Fibroblast of skin of scalp (primary cell): ENCODE measurements at regions not wholly inside any gene's neighbourhood (a gene's known extent, or its start where the extent isn't known, plus 50 kb on each side); places are given as distances from the start of the nearest gene placed in this dataset.

Source experiments
- DNase-seq: peaks from one replicate; pipeline ENCODE4 v3.0.0-alpha.2; 2013

GRCh38 chr14:51516706-51517395, 134.9 kb upstream of the FRMD6 start:
- peak; percentile 57 for DNase-seq

- DNase-seq, result no peak
Measured at GRCh38 chr14:51518280-51518679, 133.4 kb upstream of the FRMD6 start.

DNA sequence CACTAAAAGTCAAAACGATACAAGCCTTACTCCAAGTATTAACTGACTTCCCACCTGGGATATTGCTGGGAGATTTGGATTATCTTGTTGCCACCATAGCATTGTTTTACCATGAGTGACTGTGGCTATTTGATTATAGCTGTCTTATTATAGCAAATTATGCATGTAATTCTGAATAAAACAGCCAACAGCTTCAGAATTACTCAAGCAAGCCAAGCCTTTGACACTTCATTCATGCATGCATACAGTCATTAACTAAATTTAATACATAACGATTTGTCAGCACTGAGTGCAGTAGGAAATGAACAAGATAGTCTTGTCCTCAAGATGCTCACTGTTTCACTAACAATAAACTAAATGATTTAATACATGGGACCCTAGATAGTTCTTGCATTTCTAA, 133.0 kb upstream of the FRMD6 start:
- DNase-seq, result no peak

DNA sequence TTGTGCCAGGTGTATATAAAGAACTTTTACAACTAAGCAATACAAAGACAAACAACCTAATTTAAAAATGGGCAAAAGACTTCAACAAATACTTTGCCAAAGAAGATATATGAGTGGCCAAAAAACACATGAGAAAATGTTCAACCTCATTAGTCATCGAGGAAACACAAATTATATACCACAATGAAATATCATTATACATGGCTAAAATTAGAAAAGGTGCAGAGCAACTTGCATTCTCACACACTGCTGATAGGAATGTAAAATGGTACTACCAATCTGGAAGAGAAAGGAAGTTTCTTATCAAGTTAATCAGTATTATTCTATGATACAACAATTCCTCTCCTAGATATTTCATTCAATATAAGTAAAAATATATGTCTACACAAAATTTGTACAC, 131.6 kb upstream of the FRMD6 start:
- DNase-seq, result peak; percentile 67

DNA sequence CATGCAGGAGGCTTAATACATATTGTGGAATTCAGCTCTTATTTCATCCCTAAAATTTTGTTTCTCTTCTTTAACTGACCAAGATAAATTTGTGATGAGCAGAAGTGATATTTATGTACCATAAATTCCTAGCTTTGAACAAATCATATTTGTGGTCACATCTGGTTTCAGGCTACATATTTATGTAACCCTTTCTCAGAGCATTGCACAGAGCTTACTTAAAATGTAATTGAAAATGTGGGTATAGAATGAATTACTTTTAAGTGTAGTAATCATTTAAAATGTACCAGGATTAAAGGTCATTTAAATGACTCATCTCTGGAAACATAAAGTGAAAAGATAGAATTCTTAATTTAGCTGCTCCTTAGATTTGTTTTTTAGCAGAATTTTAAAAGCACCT, 129.9 kb upstream of the FRMD6 start:
- DNase-seq, result peak; percentile 96

GRCh38 chr14:51523243-51523642, 128.5 kb upstream of the FRMD6 start:
- DNase-seq, result no peak

DNA sequence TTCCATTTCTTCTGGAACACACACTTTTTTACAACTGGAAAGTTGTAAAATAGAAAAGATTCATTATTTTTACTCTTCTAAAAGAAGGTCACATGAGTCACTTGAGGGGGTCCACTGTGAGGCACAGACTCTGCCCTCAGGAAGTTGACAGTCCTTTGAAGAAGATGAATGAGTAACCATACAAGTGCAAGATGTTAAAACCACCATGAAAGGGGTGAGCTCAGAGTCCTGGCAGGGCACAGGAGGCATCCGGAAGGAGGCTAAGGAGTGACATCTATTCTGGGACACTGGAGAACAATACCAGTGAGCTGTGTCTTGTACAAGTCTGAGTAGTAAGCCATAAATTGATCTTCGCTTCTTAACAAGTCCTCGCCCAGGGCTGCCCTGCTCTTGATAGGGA, 126.0 kb upstream of the FRMD6 start:
- DNase-seq, result no peak

DNA sequence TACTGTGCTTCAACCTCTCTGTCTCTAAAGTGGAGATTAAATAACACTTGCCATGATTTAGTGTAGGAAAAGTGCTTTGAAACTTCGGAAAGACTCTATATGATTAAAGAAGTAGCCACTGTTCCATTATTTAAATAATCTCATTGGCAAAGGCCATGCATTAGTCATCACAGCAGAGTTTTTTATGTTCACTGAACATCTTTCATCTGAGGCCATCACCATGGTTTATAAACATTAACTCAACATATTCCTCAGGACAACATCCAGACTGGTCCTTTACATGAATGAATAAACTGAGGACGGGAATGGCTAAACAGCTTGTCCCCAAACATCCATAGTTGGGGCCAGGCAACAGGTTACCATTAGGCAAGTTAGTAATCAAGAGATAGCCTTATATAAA, 124.6 kb upstream of the FRMD6 start:
- peak; percentile 60 for DNase-seq

- DNase-seq, result no peak
Measured at GRCh38 chr14:51529736-51530135, 122.0 kb upstream of the FRMD6 start.

GRCh38 chr14:51533160-51533559, 118.5 kb upstream of the FRMD6 start:
- DNase-seq, result peak; percentile 77

DNA sequence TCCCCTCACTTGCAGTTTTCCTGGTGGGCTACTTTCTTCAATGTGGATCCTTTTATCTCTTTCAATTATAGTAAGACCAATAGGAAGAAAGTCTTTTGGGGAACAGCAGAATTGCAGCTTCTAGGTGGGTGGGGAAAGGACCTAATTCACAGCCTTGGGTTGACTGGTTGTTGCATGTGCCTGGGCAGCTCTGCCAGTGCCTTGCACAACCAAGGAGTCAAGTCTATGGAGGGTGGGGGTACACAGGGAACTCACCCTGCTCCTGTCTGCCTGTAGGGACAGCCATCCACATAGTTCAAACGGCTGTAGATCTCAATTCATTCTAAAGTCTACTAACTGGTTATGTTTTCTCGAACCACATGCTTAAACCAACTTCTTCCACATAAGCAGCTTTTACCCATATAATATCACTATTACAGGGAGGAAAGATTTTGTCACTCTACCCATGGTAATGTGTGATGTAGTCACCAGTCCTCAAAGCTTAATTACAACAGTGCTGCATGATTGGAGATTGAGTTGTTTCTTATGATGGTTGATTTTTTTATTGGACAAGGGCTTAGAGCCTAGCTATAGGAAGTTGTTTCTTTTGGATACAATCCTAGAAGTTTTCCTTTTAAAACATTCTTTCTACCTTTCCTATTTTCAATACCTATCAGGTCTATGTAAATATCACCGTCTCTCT, 117.7 kb upstream of the FRMD6 start:
- DNase-seq, result no peak

DNA sequence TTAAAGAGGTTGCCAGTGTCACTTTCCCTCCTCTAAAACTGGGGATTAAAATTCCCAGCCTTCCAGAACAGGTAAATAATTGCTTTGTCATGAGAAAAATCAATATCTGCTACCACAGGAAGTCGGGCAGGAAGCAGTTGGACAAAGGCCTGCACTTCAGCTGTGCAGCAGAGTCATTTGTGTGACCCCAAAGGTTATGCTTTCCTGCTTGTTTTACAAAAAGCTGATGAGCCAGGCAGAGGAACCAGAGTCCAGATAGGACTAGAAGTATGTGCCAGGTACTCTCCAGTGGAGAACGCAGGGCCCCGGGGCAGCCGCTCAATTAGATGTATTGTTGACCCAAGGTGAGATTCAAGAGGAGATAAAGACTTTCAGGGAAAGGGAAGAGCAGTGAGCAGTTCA, 117.1 kb upstream of the FRMD6 start:
- no peak for DNase-seq

- DNase-seq, result no peak
Measured at GRCh38 chr14:51535443-51536044, 116.2 kb upstream of the FRMD6 start.

- DNase-seq, result no peak
Measured at GRCh38 chr14:51538973-51539372, 112.7 kb upstream of the FRMD6 start.

DNA sequence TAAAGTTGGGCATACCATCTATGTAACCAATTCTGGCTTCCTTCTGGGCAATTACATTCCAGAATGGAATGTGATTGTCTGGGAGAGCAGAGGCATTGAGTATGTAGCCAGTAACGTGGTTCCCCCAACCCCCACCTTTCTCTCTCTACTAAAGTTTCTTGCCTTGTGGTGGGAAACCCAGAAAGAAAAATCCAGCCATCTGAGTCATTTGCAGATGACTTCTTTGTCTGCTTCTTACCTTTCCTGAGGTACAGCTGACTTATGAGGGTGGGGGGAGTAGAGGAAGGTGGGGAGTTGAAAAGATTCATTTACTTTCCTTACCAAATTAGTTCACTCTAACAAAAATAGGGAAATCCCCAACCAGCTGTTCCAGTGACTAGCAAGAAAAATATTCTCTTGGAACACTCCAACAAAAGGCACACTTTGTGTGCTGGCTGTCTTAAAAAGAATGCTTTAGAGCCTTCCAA, 112.1 kb upstream of the FRMD6 start:
- DNase-seq, result peak; percentile 93

GRCh38 chr14:51540364-51540763, 111.3 kb upstream of the FRMD6 start:
- DNase-seq, result peak; percentile 46

DNA sequence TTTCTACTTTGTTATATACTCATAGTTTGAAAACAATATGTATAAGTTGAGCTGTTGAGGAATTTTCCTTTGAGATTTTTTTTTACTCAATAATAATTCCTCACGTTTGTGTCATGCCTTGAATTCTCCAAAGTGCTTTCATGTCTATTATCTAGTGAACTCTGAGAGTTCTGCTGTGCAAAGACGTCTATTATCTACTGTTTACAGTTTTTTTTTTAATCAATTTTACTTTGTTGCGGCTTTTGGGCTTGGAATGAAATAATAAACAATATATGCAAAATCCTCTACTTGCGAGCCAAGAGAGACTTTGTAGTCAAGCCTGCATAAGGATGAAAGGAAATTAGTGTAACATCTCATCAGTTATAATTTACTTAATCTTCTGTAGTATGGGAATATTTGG, 107.2 kb upstream of the FRMD6 start:
- peak; percentile 41 for DNase-seq

GRCh38 chr14:51544901-51545300, 106.8 kb upstream of the FRMD6 start:
- no peak for DNase-seq

- peak; percentile 45 for DNase-seq
Measured at GRCh38 chr14:51545396-51545795, 106.3 kb upstream of the FRMD6 start.

GRCh38 chr14:51546099-51546498, 105.6 kb upstream of the FRMD6 start:
- DNase-seq, result no peak

DNA sequence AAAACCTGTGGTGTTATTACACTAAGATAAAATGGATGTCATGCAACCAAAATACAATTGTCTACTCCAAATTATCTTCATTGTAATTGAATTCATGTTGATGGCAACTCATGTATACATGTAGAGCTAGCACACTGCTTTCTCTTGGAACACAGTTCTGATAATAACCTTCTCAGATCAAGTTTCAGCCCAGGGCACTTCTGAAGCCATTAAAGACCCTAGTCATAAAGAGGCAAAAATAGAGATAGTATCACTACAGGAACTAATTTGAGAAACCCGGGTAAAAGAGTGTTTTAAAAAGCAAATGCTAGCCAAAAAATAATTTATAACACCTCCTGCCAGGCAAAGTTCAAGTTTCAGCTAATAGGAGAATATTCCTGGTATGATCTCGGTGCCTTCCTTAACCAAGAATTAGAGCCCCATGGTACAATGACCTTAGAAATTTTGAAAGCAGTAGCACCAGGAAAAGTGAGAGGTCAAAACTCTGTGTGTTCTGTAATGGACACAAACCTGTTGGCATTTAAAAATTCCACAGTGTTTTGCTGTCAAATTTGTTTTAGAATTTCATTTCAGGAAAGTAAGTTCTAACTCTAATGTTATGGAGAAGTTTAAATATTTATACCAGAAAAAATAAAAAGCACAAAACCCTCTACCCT, 105.0 kb upstream of the FRMD6 start:
- DNase-seq, result no peak

DNA sequence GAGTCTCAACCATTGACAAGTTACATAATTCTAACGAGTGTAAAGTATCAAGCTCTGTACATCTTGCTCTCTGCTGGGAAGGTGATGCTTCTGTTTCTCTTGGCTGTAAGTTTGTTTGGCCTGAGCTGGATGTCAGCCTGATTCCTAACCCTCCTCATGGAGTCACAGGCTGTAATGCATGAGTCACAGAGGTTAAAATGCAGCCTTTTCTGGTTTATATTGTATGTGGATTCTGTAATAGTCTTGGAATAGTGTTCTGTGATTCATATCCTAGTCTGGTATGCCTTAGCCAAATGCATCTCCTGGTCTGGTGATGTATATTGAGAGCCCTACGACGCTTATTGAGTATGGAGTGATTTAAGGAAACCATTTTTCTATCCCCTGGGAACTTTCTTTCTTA, 104.5 kb upstream of the FRMD6 start:
- peak; percentile 99 for DNase-seq

- no peak for DNase-seq
Measured at GRCh38 chr14:51547701-51548100, 104.0 kb upstream of the FRMD6 start.
